Common myeloid progenitor, CD34-positive (primary cell): ENCODE measurements at regions not wholly inside any gene's neighbourhood (a gene's known extent, or its start where the extent isn't known, plus 50 kb on each side); places are given as distances from the start of the nearest gene placed in this dataset.

ENCODE experiments used
- CTCF ChIA-PET: fragments of 350-600 bp; sonication (Branson Sonifier 250); formaldehyde crosslinking; loops from one replicate; lab custom pipeline; 2021; ENCODE audit warnings: antibody characterized with exemption; lab: Charles Lee
- POLR2A ChIA-PET: fragments of 350-600 bp; sonication (Branson Sonifier 250); formaldehyde crosslinking; loops from one replicate; lab custom pipeline; 2021; ENCODE audit warnings: antibody characterized with exemption; lab: Charles Lee
- DNase-seq, 3 donors: peaks; one replicate each; pipeline versions ENCODE4 v3.0.0 to v3.0.0-alpha.2; 2013
- H3K27ac ChIP-seq, 2 experiments: 1 replicate in 1 of 2; 2 replicates in 1 of 2; pipeline ENCODE4 v1.7.0; 2013; ENCODE audit warnings: inconsistent platforms in 2 of 2, low read length in 2 of 2, mild to moderate bottlenecking in 2 of 2, low read depth in 1 of 2, moderate library complexity in 1 of 2; ENCODE audit not compliant: severe bottlenecking in 2 of 2, insufficient read depth in 1 of 2, poor library complexity in 1 of 2
- H3K27me3 ChIP-seq, 5 experiments: replicated peaks in 2 of 5; 1 replicate in 3 of 5; 2 replicates in 2 of 5; pipeline versions ENCODE4 v1.6.1 to v1.7.0; 2013; ENCODE audit warnings: low read length in 4 of 5, mild to moderate bottlenecking in 2 of 5, moderate library complexity in 2 of 5, inconsistent platforms in 1 of 5; ENCODE audit not compliant: insufficient read depth in 5 of 5, control insufficient read depth in 4 of 5
- H3K36me3 ChIP-seq, 4 experiments: 1 replicate in 2 of 4; 2 replicates in 2 of 4; pipeline versions ENCODE4 v1.6.1 to v1.7.0; 2013; ENCODE audit warnings: low read length in 3 of 4, control low read depth in 1 of 4, mild to moderate bottlenecking in 1 of 4; ENCODE audit not compliant: control insufficient read depth in 4 of 4, insufficient read depth in 4 of 4
- H3K4me1 ChIP-seq, 4 experiments: 1 replicate in 3 of 4; 2 replicates in 1 of 4; pipeline versions ENCODE4 v1.6.1 to v1.7.1; 2013; ENCODE audit warnings: low read length in 3 of 4, mild to moderate bottlenecking in 3 of 4, control low read depth in 1 of 4, inconsistent platforms in 1 of 4, moderate library complexity in 1 of 4; ENCODE audit not compliant: control insufficient read depth in 4 of 4, insufficient read depth in 4 of 4; ENCODE audit errors: control extremely low read depth in 1 of 4
- H3K4me3 ChIP-seq, 7 experiments: 1 replicate in 4 of 7; 2 replicates in 3 of 7; pipeline versions ENCODE4 v1.5.1 to v1.7.0; 2013; ENCODE audit warnings: mild to moderate bottlenecking in 7 of 7, low read length in 6 of 7, moderate library complexity in 6 of 7, inconsistent platforms in 2 of 7, low read depth in 2 of 7, control low read depth in 1 of 7; ENCODE audit not compliant: insufficient read depth in 4 of 7, control insufficient read depth in 1 of 7; ENCODE audit errors: extremely low read depth in 1 of 7
- H3K9me3 ChIP-seq, 5 experiments: 1 replicate in 4 of 5; 2 replicates in 1 of 5; pipeline versions ENCODE4 v1.6.1 to v1.7.1; 2013; ENCODE audit warnings: low read length in 4 of 5, mild to moderate bottlenecking in 2 of 5, inconsistent platforms in 1 of 5, low read depth in 1 of 5, moderate library complexity in 1 of 5; ENCODE audit not compliant: control insufficient read depth in 4 of 5, insufficient read depth in 2 of 5; ENCODE audit errors: control extremely low read depth in 1 of 5
- WGBS: methylation state at CpG from one replicate; pipeline ENCODE4 v1.1.5; 2013; ENCODE audit not compliant: insufficient coverage; 5-methylcytosine and 5-hydroxymethylcytosine counted together

- Histone ChIP-seq H3K27me3 (peaks cover 0 to 4% (median 0%) of the 10 kb centered on the region in 5 experiments), H3K27ac (no peak overlapping the region), H3K4me3 (no peak overlapping the region), H3K36me3 (no peaks in the 10 kb centered on the region), H3K9me3 (no peaks in the 10 kb centered on the region), H3K4me1 (no peaks in the 10 kb centered on the region)
- ChIA-PET CTCF (no interaction called here), POLR2A (no interaction called here)
- DNase-seq, result no peak
- WGBS, result 100% methylated on average over 2 of the region's 3 CpGs
These were observed 197.6 kb downstream of the WDR11 start for GRCh38 chr10:121048749-121049148.

DNA sequence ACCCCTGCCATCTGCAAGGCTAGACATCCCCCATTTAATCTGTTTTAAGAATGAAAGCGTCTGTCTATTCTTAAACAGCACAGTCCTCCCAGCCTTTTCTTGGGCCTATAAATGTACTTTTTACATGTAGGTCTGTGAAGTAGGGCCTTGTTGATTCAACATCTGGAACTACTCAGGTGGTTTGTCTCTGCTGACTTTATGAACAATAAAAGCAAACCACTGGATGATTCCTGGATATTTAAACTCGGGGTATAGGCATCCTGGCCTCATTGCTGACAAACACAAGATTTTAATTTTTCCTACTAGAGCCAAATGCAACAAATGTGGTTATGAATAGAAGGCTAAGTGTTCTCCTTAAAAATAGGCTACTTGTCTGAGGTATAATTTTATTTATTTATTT lies 198.3 kb downstream of the WDR11 start:
- H3K9me3 ChIP-seq, result peaks cover 0 to 4% (median 0%) of the 10 kb centered on the region in 5 experiments
- no peaks in the 10 kb centered on the region for H3K4me1 ChIP-seq
- peaks cover 0 to 4% (median 2%) of the 10 kb centered on the region in 5 experiments for H3K27me3 ChIP-seq
- ChIA-PET CTCF (no interaction called here), POLR2A (no interaction called here)
- no peaks in the 10 kb centered on the region for H3K36me3 ChIP-seq
- no peak overlapping the region for H3K4me3 ChIP-seq
- H3K27ac ChIP-seq, result no peak overlapping the region
- WGBS, result no CpG with 5 or more reads among the region's 2 CpGs
- DNase-seq, result no peak

- WGBS, result 100% methylated on average over 1 of the region's 1 CpG
These were observed 198.8 kb downstream of the WDR11 start for GRCh38 chr10:121049923-121050322.

GRCh38 chr10:121051171-121051570 lies 200.0 kb downstream of the WDR11 start:
- peaks cover 0 to 4% (median 0%) of the 10 kb centered on the region in 5 experiments for H3K9me3 ChIP-seq
- POLR2A ChIA-PET, result no interaction called here
- H3K27me3 ChIP-seq, result peaks cover 0 to 4% (median 2%) of the 10 kb centered on the region in 5 experiments
- H3K36me3 ChIP-seq, result no peaks in the 10 kb centered on the region
- 90% methylated on average over 2 of the region's 3 CpGs for WGBS
- CTCF ChIA-PET, result no interaction called here
- no peaks in the 10 kb centered on the region for H3K4me1 ChIP-seq
- H3K27ac ChIP-seq, result no peak overlapping the region
- DNase-seq, result no peak
- H3K4me3 ChIP-seq, result no peak overlapping the region

More at GRCh38 chr10:121049923-121050322, 198.8 kb downstream of the WDR11 start:
- no peak overlapping the region for H3K27ac ChIP-seq
- peaks cover 0 to 4% (median 0%) of the 10 kb centered on the region in 5 experiments for H3K9me3 ChIP-seq
- no peak for DNase-seq
- peaks cover 0 to 4% (median 2%) of the 10 kb centered on the region in 5 experiments for H3K27me3 ChIP-seq
- no peaks in the 10 kb centered on the region for H3K4me1 ChIP-seq
- CTCF ChIA-PET, result no interaction called here
- no peak overlapping the region for H3K4me3 ChIP-seq
- POLR2A ChIA-PET, result no interaction called here
- no peaks in the 10 kb centered on the region for H3K36me3 ChIP-seq

GRCh38 chr10:121051696-121052279 lies 200.6 kb downstream of the WDR11 start:
- DNase-seq, result no peak
- Histone ChIP-seq H3K9me3 (peaks cover 0 to 4% (median 0%) of the 10 kb centered on the region in 5 experiments), H3K27ac (no peak overlapping the region), H3K36me3 (no peaks in the 10 kb centered on the region), H3K27me3 (peaks cover 0 to 3% (median 2%) of the 10 kb centered on the region in 5 experiments), H3K4me1 (no peaks in the 10 kb centered on the region), H3K4me3 (no peak overlapping the region)
- ChIA-PET POLR2A (no interaction called here), CTCF (no interaction called here)
- 70% methylated on average over 1 of the region's 3 CpGs for WGBS

DNA sequence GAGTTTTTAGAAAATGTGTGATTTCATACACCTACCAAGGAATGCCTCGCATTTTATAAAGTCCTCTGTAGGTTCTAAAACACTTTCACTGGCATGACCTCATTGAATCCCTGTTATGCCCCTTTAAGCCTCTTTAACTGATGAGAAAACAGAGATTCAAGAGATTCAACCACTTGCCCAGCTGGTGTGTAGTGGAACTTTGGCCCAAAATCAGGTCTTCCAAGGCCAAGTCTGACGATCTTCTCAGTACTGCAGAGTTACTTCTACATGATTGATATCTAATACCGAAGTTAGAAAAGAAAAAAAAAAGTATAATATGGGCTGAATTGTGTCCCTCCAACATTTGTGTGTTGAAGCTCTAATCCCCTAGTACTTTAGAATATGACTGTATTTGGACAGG lies 202.0 kb downstream of the WDR11 start:
- H3K27ac ChIP-seq, result no peak overlapping the region
- CTCF ChIA-PET, result no interaction called here
- H3K9me3 ChIP-seq, result peaks cover 0 to 4% (median 0%) of the 10 kb centered on the region in 5 experiments
- no peaks in the 10 kb centered on the region for H3K36me3 ChIP-seq
- no peak overlapping the region for H3K4me3 ChIP-seq
- POLR2A ChIA-PET, result no interaction called here
- H3K4me1 ChIP-seq, result no peaks in the 10 kb centered on the region
- no peak for DNase-seq
- peaks cover 0 to 4% (median 2%) of the 10 kb centered on the region in 5 experiments for H3K27me3 ChIP-seq
- WGBS, result 80% methylated on average over 1 of the region's 3 CpGs

- H3K9me3 ChIP-seq, result peaks cover 0 to 4% (median 0%) of the 10 kb centered on the region in 5 experiments
- CTCF ChIA-PET, result no interaction called here
- POLR2A ChIA-PET, result no interaction called here
These were observed 203.7 kb downstream of the WDR11 start for GRCh38 chr10:121054874-121055273.

More at GRCh38 chr10:121054874-121055273, 203.7 kb downstream of the WDR11 start:
- 100% methylated on average over 2 of the region's 5 CpGs for WGBS
- no peak for DNase-seq
- Histone ChIP-seq H3K4me3 (no peak overlapping the region), H3K27ac (no peak overlapping the region), H3K27me3 (peaks cover 0 to 4% (median 2%) of the 10 kb centered on the region in 5 experiments), H3K36me3 (no peaks in the 10 kb centered on the region), H3K4me1 (no peaks in the 10 kb centered on the region)
